IPS-18c (cell line): ENCODE measurements at regions not wholly inside any gene's neighbourhood (a gene's known extent, or its start where the extent isn't known, plus 50 kb on each side); places are given as distances from the start of the nearest gene placed in this dataset.
"Not testable (repeated sequence)": the region's sequence is repeated elsewhere in the genome, so short reads cannot be mapped to it uniquely, and the experiment has no call there.

ENCODE experiments used
- H3K4me3 ChIP-seq: 2 replicates; pipeline ENCODE4 v1.7.0; 2013; ENCODE audit warnings: low read depth, mild to moderate bottlenecking, low read length, moderate library complexity; ENCODE audit not compliant: insufficient read depth
- H3K9me3 ChIP-seq: one replicate; pipeline ENCODE4 v1.6.1; 2013; ENCODE audit warnings: mild to moderate bottlenecking, low read length, moderate library complexity; ENCODE audit not compliant: control insufficient read depth, insufficient read depth

DNA sequence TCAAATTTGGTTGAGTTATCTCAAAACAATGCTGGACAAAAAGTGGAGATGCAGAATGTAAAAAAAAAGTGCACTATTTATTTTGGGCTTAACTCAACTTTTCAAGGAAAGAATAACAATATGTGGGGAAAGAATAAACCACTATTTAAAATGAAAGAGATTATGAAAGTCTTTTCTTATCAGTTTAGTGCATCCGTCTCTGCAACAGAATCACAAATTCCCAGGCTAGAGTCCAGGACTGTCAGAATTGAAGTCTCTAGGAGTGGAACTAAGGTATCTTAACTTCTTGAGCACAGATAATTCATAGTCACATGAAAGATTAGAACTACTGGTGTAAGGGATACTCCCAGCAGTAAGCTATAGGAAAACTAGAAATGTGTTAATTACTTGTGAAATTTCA is 1200.3 kb upstream of the LRRN3 start:
- H3K9me3 ChIP-seq = no peaks in the 10 kb centered on the region

DNA sequence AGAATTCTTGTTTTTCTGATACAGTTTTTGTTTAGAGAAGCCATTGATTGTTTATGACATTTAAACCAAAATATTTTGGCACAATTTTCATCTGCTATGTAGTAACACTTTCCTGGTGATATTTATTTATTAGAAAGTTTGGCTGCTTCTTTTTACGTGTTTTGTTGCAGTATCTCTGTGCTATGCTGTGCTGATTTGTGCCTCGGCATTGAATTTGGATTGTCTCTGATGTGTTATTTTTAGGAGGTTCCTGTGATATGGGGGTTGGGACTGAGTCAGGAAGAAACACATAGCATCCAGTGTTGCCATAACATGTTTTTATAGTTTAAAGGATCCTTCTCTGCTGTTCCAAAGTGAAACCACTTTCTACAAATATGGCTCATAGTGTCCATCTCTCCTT is 1197.7 kb upstream of the LRRN3 start:
- H3K4me3 ChIP-seq = no peak overlapping the region
- H3K9me3 ChIP-seq = no peaks in the 10 kb centered on the region

More for the DNA sequence above, 1200.3 kb upstream of the LRRN3 start:
- H3K4me3 ChIP-seq = no peak overlapping the region

DNA sequence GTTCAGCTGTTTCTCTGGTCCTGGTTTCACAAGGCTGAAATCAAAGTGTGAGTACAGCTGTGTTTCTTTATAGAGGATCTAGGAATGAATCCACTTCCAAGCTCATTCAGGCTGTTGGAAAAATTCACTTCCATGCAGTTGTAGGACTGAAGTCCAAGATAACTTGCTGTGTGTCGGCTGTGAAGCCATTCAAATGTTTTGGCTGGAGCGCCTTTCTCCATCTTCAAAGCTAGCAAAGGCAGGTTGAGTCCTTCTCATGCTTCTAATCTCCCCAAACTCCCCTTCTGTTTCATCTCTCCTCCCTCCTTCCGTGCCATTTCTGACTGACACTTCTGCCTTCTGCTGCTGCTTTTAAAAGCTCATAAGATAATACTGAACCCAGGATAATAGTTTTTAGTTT is 1195.4 kb upstream of the LRRN3 start:
- no peaks in the 10 kb centered on the region for H3K9me3 ChIP-seq

DNA sequence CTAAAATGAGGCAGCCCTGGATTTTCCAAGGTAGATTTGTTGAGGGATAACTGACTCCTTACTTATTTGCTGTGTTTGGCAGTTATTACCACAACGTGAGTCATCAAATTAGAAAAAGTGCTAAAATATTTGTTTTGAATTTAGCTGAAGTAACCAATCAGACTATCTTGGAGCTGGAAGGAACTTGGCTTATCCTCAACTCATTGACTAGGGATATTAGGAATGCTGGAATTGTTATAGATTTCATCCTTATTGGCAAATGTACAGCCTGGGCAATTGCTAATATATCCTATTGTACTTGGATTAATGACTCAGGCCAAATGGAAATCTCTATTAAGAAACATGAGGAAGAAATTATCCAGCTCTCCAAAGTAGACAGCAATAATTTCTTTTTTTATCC is 1189.0 kb upstream of the LRRN3 start:
- no peak overlapping the region for H3K4me3 ChIP-seq

More for the DNA sequence above, 1195.4 kb upstream of the LRRN3 start:
- H3K4me3 ChIP-seq = no peak overlapping the region

DNA sequence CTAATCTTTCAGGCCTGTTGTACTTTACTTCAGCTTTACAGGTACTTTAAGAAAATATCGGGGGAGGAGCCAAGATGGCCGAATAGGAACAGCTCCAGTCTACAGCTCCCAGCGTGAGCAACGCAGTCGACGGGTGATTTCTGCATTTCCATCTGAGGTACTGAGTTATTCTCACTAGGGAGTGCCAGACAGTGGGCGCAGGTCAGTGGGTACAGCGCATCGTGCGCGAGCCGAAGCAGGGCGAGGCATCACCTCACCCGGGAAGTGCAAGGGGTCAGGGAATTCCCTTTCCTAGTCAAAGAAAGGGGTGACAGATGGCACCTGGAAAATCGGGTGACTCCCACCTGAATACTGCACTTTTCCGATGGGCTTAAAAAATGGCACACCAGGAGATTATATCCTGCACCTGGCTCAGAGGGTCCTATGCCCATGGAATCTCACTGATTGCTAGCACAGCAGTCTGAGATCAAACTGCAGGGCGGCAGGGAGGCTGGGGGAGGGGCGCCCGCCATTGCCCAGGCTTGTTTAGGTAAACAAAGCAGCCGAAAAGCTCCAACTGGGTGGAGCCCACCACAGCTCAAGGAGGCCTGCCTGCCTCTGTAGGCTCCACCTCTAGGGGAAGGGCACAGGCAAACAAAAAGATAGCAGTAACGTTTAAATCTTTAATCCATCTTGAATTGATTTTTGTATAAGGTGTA is 1185.4 kb upstream of the LRRN3 start:
- H3K4me3 ChIP-seq, H3K9me3 ChIP-seq: not testable (repeated sequence)

More for the DNA sequence above, 1189.0 kb upstream of the LRRN3 start:
- no peaks in the 10 kb centered on the region for H3K9me3 ChIP-seq

DNA sequence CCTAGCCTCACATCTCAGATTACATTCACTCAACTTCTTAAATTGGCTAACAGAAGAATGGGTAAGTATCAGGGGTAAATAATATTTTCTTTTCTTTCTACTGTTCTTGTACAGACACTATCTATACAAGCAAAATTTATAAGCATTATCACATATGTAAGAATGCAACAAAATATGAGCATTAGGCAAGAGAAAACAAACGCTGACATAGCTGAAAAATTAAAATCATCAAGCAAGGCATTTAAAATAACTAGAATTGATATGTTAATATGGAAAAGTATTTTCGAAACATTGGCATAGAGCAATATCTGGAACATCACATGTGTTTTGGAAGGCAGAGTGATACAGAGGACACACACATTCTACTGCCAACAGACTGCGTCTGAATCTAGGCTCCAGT is 1175.3 kb upstream of the LRRN3 start:
- no peaks in the 10 kb centered on the region for H3K9me3 ChIP-seq
- H3K4me3 ChIP-seq = no peak overlapping the region

DNA sequence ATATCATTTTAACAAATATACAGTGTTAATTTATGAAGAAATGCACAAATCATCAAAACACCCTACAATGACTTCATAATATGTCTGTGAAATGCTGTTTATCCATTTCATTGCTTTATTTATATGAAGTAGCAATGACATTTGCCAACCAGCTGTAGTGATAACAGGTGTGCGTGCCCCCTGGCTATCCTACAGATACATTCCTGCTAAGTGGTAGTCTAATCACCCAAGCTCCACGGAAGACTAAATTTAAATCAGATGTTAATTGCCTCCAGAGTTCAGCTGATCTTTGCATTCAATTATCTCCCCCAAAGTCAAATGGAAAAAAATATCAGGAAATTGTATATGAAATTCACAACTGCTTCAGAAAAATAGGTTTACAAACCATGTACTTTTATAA is 1164.2 kb upstream of the LRRN3 start:
- H3K4me3 ChIP-seq = no peak overlapping the region
- H3K9me3 ChIP-seq = peaks cover 6% of the 10 kb centered on the region

DNA sequence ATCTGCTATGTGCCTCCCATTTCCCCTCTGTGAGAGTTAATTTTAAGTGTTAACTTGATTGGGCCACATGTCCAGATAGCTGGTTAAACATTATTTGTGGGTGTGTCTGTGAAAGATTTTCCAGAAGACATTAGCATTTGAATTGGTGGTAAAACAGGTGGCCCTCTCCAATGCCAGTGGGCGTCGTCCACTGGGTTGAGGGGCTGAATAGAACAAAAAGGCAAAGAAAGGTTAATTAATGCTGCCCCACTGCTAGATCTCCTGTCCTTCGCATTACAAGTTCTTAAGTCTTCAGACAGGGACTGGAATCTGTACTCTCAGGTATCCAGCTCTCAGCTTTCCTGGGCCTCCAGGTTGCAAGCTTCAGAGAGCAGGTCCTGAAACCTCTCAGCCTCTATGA is 1160.9 kb upstream of the LRRN3 start:
- Histone ChIP-seq H3K4me3 (no peak overlapping the region), H3K9me3 (no peaks in the 10 kb centered on the region)

DNA sequence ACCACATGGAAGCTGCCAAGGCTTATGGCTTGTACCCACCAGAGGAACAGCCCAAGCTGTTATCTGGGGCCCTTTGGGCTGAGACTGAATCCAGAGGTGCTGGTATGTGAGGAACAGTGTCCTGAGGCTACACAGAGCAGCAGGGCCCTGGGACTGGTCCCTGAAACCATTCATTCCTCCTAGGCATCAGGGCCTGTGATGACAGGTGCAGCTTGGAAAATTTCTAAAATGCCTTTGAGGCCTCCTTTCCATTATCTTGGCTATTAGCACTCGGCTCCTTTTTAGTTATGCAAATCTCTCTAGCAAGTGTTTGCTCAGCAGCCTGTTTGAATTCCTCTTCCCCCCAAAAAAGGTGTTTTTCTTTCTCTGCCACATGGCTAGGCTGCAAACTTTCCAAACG is 1151.7 kb upstream of the LRRN3 start:
- H3K4me3 ChIP-seq = no peak overlapping the region
- H3K9me3 ChIP-seq = peaks cover 4% of the 10 kb centered on the region

DNA sequence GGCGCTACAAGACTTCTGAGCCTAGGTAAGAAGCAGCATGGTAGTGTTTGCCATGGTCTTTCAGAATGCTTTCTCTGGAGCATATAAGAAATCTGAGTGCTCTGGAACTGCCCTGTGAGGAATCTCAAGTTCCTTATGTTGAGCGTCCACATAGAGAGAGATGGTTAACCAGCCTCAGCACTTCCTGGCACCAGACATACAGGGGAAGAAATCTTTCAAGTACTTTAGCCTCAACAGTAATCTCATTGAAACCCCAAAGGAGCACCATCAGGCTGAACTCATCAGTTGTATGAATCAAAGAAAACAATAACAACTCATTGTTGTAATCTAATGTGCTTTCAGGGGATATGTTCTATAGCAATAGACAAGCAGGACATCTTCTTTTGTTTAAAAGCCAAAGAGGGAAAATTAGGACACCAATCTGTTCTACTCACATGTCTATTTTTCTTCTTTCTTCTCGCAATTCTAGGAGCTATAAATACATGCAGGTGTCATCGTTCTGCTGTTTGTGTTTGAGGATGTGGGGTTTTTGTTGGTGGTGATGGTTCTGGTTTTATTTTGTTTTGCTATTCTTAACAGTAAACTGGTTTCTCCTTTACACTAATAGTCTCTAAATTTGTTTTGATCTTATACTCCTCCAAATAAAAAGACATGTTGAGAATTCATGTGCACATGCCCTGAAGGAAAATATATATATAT is 1145.0 kb upstream of the LRRN3 start:
- H3K4me3 ChIP-seq = no peak overlapping the region

DNA sequence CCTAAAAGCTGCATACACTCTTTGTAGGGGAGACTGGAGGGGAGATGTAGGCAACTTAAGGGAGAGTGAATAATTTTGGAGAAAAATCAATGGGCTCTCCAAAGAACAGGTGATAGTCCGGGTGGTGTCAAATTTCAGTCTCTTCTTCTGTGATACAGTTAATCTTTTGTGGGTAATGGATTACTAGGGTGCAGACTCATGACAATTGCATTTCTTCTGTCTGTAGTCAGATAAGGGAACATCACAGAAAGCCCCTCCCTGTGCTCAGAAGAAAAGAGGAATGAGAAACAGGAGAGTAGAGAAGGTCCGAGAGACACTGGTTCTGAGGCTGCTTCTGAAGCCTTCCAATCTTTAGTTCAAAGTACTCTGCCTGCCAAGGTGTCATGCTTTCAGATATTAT is 1140.7 kb upstream of the LRRN3 start:
- Histone ChIP-seq H3K9me3 (no peaks in the 10 kb centered on the region), H3K4me3 (no peak overlapping the region)

More for the DNA sequence above, 1145.0 kb upstream of the LRRN3 start:
- no peaks in the 10 kb centered on the region for H3K9me3 ChIP-seq

DNA sequence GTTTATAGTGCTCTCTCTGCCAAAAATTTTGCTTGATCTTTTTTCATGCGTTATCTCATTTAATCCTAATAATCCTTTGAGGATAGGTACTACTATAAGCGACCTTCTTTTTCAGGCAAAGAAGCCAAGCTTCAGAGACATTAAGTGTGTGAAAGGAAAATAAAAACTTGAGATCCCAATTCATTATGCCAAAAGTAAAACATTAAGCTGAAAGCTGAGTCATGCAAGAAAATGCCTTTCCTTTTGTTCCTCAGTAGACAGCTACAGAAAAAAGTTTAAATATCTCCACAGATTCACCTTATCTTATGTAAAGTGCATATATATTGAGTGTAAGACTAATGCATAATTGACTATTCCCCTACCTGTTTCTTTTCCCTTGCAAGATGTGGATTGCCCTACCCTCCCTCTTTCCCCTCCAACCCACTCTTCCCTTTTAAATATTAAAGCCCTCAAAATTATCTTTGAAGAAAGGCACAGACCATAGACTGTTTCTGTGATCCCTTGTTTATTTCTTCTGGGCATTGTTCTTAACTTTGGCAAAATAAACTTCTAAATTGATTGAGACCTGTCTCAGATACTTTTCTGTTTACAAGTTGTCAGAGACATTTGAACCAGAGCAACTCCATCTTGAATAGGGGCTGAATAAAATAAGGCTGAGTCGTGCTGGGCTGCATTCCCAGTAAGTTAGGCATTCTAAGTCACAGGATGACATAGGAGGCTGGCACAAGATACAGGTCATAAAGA is 1139.9 kb upstream of the LRRN3 start:
- Histone ChIP-seq H3K9me3 (no peaks in the 10 kb centered on the region), H3K4me3 (no peak overlapping the region)

DNA sequence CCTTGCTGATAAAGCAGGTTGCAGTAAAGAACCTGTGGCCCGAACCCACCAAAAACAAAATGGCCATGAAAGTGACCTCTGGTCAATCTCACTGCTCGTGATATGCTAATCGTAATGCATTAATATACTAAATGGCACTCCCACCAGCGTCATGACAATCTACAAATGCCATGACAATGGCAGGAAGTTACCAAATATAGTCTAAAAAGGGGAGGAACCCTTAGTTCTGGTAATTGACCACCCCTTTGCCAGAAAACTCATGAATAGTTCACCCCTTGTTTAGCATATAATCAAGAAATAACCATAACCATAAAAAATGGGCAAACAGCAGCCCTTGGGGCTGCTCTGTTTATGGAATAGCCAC is 1139.4 kb upstream of the LRRN3 start:
- H3K4me3 ChIP-seq = no peak overlapping the region

DNA sequence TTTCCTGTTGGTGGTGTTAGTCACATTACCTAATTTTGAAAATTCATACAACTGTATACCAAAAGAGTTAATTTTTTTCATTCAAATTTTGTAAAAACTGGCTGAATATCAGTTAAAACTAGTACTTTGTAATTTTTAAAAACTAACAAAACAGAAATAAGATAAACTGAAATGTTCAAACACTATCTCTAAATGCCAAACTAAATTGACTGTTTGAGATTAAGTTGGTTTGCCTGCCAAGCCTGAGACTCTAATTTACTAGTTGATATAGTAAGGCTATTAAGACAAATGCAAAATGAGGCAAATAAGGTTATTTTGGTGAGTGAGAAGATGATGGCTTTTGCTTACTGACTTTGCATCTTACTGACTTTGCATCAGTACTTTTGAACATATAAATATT is 1134.9 kb upstream of the LRRN3 start:
- Histone ChIP-seq H3K9me3 (no peaks in the 10 kb centered on the region), H3K4me3 (no peak overlapping the region)

More for the DNA sequence above, 1139.4 kb upstream of the LRRN3 start:
- no peaks in the 10 kb centered on the region for H3K9me3 ChIP-seq

DNA sequence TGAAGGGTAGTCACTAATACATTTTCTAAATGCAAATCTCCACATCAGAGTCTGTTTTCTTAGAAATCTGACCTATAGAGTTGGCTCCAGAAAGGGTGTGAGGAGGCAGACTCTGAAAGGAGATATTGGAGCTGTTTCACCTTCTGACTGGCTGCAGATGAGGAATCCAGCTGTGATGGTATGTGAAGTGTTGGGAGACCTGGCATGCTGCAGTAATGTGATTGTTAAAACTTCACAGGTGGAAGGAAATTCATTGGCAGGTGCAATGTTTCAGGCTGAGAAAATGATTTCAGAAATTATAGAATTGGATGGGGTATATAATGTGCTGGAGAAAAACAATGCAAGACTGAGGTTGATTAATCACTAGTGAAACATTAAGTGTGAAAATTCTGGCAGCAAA is 1134.0 kb upstream of the LRRN3 start:
- no peaks in the 10 kb centered on the region for H3K9me3 ChIP-seq
- no peak overlapping the region for H3K4me3 ChIP-seq

DNA sequence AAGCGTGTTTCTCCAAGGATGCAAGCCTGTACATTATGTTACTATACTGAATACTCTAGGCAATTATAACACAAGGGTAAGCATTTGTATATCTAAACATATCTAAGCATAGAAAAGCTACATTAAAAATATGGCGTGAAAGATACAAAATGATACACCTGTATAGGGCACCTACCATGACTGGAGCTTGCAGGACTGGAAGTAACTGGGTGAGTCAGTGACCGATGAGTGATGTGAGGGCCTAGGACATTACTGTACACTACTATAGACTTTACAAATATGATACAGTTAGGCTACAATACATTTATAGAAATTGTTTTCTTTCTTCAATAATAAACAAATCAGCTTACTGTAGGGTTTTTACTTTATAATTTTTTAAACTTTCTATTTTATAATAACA is 1127.2 kb upstream of the LRRN3 start:
- Histone ChIP-seq H3K9me3 (no peaks in the 10 kb centered on the region), H3K4me3 (no peak overlapping the region)

DNA sequence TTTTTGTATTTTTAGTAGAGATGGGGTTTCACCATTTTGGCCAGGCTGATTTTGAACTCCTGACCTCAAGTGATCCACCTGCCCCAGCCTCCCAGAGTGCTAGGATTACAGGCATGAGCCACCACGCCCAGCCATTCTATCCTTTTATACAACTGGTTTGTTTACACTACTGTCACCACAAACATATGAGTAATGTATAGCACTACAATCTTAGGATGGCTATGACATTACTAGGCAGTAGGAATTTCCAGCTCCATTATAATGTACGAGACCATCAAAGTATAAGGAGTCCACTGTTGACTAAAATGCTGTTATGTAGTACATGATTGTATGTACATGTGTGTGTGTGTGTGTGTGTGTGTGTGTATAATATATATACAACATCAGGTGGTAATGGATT is 1126.1 kb upstream of the LRRN3 start:
- Histone ChIP-seq H3K9me3 (no peaks in the 10 kb centered on the region), H3K4me3 (no peak overlapping the region)

DNA sequence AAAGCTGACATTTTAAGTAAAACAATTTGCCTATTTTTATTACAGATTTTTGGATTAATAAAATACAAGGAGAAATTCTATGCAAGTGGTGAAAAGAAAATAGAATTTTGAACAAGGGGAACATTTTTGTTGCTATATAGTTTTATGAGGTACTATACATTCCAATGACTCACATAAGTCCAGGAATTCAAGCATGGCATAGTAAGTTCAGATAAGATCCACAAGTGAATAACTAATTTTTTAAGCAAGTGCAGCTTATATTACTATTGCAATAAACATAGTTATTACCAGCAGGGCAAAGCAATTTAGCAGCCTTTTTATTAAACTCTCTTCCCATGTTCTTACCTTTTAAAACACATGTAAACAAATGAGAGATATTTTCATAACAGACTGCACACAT is 1123.5 kb upstream of the LRRN3 start:
- Histone ChIP-seq H3K4me3 (no peak overlapping the region), H3K9me3 (no peaks in the 10 kb centered on the region)
